ELR (cell line): ENCODE measurements at regions not wholly inside any gene's neighbourhood (a gene's known extent, or its start where the extent isn't known, plus 50 kb on each side); places are given as distances from the start of the nearest gene placed in this dataset.
A peak's percentile ranks its signal among the peaks of the same experiment; 100 is the strongest.
"Not testable (repeated sequence)": the region's sequence is repeated elsewhere in the genome, so short reads cannot be mapped to it uniquely, and the experiment has no call there.

Experiments
- DNase-seq: peaks from one replicate; pipeline ENCODE4 v3.0.0-alpha.2; 2015; ENCODE audit warnings: low read depth

DNA sequence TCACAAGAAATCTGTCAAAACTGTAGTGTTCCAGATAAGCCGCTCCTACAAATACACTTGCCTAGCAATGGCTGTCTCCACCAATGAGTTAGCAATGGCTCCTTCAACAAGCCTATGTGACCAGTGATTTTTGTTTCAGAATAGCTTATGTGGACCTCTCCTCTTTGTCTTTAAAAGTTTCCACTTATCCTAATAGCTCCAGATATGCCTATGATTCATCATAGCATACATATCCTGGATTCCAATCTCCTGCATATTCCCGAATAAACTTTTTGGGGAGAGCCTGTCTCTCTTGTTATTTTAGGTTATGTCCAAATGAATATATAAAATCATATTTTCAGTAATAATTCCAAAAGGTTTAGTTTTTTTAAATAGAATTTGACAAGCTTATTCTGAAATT is 510.6 kb downstream of the ARL4A start:
- peak; percentile 51 for DNase-seq

DNA sequence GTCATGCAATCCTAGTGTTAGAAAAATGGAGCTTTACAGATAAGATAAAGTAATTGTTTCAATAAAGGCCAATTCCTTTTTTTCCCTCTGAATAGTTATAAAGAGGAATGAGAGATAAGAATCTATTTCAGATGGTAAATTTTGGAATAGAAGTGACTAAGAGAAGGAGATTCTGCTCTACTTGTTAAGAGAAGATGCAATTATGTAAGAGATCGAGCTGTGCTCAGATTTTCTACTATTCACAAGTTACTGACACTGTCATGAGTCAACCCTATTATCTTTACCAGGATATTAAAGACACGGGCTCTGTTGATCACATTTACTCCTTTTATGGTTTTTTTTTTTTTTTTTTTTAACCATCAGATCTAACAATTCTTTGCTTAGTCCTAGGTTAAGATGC is 511.3 kb downstream of the ARL4A start:
- DNase-seq: peak; percentile 70

DNA sequence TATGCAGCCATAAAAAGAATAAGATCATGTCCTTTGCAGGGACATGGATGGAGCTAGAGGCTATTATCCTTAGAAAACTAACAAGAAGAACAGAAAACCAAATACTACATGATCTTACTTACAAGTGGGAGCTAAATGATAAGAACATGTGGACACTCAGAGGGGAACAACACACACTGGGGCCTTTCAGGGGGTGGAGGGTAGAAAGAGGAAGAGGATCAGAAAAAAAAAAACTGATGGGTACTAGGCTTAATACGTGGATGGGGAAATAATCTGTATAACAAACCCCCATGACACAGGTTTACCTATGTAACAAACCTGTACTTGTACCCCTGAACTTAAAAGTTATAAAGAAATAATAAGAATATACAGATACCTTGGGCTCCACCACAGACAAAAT is 514.2 kb downstream of the ARL4A start:
- DNase-seq: no peak

DNA sequence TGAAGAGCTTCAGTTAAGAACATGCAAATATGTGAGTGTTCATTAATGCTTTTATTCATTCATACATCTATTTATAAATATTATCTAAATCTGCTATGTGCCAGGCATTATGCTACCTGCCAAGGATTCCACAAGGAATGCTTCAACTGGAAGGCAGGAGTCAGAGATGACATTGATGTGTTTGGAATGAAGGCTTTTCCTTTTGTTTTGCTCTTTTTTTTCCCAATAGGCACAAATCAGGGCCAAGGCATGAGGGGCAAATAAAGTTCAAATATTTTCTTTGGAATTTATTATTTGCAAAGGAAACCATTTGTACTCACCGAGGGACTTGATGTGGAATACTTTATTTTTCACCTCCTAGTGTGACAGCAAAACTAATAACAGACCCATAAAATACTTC is 530.3 kb downstream of the ARL4A start:
- no peak for DNase-seq

DNA sequence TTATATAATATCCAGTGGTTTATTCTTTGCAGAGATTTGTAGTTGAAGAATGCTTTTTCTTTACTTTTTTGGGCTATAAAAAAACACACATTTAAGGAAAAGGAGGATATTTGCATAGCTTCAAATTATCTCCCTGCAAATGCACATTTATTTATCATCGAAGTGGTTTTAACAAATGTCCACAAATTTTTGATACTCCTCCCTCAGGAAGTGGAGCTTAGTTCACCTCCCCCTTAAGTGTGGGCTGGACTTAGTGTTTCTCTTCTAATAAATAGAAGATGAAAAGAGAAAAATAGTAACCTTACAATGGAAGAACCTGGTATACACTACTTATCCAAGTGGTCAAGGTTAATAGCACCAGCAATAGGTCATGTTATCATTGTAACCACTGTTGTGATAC is 537.6 kb downstream of the ARL4A start:
- no peak for DNase-seq

DNA sequence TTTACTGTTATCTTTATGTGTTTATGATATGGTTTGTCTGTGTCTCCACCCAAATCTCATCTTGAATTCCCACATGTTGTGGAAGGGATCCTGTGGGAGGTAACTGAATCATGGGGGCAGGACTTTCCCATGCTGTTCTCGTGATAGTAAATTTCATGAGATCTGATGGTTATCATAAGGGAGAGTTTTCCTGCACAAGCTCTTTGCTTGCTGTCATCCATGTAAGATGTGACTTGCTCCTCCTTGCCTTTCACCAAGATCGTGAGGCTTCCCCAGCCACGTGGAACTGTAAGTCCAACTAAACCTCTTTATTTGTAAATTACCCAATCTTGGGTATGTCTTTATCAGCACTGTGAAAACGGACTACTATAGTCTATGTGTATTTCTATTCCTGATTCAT is 539.0 kb downstream of the ARL4A start:
- no peak for DNase-seq

DNA sequence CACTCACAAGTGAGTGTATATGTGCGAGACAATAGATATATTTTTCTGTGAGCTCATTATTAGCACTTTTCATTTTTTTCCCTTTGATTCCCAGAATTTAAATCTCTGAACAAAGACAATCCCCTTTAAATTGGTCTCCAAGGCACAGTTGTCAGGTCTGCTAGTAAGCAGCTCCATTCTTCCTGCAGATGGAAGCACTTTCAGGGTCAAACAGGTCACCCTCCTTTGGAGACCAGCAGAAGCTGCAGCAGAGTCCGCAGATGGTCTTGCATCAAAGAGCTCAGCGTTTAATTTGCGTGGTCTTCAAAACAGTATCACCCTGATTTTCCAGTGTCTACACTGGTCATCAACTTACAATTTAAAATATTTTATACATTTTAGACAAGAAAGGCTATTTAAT is 543.8 kb downstream of the ARL4A start:
- DNase-seq: no peak

DNA sequence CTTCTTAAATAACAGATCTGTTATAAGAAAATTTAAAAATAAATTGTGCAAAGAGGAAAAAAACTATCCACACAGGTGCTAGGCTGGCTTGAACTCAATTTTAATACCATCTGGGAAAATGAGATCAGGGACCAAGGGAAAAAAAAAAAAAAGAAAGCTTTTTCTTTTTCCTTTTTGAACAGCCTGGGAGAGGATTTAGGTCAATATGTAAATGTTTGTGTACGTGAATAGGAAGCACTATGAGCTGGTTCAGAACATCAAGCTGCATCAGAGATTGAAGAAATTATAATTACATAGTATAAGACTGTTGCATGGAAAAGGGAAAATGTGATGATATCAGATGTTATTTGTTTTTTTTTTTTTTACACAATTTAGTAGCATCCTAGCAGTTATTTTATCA is 548.0 kb downstream of the ARL4A start:
- DNase-seq: no peak

DNA sequence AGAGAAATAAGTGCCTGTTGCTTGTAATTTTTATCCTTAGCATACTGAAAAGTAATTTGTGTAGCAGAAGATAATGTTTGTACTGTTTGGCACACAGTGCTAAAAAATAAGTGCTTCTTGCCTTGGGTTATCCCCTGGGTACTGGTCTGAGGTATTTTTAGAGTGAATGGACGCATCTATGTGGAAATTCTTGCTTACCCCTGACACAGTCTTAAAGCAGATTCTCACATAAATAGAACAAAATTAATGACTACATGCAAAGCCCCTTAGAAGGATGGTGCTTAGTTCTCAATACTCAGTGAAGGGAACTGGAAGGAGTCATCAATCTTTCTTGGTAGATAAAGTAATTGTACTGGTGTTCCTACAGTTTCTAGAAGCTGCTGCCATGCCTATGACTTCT is 548.6 kb downstream of the ARL4A start:
- DNase-seq: no peak

DNA sequence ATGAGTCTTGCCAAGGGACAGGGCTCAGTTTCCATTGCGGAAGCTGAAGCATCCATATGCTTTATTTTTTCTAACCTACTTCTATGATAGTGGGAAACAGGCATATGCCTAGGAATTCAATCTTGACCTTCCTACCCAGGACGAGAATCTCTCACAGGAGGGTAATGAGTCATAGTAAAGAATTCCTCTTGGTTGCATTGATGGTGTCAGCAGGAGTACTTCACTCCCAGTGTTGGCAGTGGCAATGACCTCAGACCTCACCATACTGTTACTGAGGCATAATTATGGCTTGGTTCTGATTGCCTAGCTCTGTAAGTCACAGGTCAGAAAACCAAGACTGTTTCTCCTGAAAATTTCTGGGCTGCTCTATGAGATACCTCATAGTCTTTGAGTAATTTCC is 552.9 kb downstream of the ARL4A start:
- DNase-seq: peak; percentile 88

DNA sequence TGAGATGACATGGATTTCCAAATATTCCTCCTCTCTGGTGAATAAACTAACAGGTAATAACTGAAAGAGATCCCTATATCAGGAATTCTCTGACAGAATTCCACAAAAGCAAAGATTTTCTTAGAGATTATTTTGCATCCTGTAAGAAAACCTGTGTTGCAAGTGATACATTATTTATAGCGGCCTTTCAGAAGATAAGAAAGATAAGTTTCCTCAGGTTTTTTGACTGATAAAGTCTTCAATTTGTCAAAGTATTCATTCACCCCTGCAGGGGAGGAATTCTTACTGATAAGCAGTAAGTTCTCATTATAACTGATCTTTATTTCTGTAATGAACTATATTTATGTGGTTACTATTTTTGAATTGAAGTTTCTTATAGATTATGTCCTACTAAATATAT is 554.0 kb downstream of the ARL4A start:
- DNase-seq: no peak

DNA sequence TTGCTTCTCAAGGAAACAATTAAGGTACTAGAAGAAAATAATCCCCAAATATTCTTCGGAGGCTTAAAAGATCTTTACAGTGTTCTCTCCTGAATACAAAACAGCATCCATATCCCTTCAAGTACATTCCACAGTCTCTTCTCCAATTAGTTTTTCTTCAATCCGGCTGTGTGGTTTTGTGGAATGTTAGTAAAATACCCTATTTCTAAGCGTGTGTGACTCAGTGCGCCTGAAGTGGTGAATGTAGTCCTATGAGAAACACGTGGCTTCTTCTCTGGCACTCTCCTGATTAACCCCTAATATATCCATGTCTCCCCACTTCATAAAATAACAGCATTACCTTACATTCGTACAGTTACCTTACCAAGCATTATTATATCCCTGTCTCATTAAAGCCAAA is 570.2 kb downstream of the ARL4A start:
- peak; percentile 68 for DNase-seq

DNA sequence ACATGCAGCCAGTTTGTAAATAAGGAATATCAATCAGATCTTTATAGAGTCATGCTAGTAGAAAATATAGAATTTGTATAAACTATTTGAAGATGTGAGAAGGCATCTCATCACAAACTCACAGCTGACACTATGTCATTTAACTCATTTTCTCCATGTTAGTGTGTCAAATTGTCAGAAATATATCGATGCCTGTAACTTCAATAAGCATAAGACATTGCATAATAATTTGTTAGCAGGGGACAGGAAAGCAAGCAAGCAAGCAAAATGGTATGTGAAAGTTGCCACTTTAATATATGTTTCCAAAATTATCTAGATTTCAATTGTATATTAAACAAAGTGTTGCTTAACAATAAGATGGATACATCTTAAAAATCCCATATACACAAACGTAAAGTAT is 571.0 kb downstream of the ARL4A start:
- no peak for DNase-seq

DNA sequence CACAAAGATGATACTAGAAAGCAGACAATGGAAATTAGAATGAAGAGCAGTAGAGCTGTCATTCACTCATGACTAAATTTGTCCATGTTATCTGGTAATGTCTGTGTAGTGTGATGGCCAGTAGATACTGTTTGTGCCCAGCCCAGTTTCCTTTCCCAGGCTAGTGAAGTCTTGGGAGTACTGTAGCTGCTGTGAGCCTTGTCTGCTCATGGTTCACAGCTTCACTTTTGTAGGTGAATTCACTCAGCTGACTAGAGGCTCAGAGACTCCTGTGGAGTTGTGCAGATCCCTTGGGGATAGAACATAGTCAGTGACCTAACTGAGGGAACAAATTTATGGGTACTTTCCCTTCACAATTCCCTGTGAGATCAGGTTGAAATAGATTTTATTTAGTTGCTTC is 572.5 kb downstream of the ARL4A start:
- DNase-seq: no peak

DNA sequence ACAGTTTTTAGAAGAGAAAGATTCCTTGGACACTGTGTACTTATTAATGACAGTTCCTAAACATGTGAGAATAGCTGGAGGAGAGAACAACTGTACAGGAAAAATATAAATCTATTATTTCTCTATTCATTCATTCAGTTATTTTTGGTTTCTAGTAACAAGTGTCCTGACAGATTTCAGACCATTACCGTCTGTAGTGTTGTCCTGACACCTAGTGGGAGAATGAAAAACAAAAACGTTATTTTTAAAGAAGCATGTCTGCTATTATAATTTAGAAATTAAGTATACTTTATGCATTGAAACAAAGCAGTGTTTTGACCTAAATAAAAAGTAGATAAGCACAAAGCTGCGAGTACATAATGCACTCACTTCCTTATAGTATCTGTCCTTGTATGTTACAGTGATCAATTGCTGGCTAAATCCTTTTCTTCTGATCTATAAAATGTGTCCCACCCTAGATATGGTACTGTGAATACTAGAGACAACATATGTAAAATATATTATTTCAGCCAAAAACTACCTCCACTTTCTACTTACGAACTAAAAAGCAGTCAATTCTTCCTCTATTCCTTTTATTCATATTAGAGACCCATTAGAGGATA is 575.6 kb downstream of the ARL4A start:
- peak; percentile 68 for DNase-seq

DNA sequence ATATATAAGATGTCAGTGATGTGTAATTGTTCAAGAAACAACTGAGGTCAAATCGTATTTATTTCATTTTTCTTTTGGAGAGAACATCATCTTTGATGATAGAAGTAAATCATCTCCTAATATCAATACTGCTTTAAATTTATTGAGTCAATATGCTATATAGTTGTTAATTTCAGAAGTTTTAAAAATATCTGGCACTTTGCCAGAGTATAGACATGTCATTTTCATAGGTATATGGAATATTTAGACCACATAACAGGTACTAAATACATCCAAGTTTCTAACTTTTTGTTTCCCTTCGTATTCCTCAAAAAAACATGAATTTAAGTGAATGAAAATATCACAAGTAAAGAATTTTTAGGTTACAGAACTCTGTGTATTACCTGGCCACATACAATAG is 577.8 kb downstream of the ARL4A start:
- DNase-seq: no peak

DNA sequence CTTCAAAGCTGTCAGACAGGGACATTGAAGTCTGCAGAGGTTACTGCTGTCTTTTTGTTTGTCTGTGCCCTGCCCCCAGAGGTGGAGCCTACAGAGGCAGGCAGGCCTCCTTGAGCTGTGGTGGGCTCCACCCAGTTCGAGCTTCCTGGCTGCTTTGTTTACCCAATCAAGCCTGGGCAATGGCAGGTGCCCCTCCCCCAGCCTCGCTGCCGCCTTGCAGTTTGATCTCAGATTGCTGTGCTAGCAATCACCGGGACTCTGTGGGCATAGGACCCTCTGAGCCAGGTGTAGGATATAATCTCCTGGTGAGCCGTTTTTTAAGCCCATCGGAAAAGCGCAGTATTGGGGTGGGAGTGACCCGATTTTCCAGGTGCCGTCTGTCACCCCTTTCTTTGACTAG is 586.8 kb downstream of the ARL4A start:
- not testable (repeated sequence) for DNase-seq

DNA sequence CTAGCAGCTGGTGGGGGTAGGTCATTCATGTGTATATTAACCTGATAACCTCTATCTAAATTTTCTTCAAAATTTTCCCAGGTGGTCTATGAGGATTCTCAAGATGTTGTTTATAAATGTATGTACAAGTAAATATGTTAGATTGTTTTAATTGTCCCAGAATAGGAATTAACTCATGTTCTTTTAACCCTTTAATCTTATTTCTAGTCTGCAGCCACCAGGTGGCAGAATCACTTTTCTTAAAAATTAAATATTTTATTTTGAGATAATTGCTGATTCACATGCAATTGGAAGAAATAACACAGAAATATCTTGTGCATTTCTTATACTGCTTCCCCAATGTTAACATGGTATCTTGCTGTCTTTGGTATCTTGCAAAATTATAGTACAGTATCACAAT is 589.5 kb downstream of the ARL4A start:
- DNase-seq: peak; percentile 43

DNA sequence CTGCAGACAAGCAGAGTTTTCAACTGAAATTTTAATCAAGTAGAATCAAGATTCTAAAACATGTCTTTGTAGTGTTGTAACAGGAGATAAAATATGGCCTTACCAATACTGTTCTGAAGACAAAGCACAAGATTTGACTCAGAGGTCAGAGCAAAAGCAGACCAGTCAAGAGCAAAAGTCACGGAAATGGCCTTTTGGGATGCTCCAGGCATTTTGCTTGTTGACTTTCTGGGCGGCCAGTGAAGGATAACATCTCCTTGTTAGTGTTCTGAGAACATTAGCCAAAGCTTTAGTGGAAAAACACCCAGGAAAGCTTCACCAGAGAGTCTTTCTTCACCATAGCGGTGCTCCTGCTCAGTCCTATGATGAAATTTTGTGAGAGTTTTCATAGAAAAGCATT is 590.6 kb downstream of the ARL4A start:
- no peak for DNase-seq

DNA sequence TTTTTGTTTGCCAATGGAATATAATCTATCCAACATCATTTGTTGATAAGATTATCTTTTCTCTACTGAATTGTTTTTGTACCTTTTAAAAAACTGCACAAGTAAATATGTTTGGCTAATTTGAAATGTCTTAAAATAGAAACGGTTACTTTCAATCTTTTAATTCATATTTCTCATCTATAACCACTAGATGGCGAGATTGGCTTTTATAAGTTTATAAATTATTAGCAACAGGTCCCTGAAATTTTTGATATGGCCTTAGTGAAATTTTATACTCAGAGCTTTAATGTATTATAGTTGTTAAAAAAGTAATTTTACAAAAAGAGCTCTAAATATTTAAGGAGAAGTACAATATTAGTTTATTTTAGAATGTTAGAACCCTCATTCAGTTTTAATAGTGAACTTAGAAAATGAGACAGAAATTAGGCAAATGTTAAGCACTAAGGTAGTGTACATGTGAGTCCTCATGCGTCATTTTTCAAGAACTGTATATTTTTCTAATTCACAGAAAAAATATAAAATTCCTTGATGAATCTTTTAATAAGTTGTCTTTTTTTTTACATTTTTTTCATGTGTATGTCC is 592.5 kb downstream of the ARL4A start:
- DNase-seq: peak; percentile 75

DNA sequence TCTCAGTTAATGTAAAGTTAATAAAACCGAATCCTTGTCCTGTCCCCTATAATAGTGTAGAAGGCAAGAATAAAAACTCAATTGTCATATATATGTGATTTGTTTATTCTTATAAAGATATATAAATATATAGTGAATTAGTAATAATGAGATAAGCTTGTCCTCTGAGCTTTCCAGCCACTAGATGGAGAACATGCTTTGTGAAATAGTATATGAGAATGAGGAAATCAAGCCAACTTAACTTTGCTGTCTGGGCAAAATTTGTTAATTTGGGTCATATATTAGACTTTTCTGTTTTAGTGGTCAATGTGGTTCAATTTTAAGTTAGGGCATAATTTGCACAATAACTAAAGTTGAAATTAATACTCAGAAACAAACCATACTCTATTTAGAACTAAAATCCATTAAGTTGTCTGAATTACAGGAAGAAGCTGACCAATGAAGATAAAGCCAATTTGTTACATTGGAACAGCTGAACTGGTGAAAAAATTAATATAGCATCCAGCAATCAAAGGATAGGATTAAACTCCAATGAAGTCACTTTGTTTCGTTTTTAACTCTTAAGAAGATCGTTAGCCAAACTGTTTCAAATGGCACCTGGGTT is 595.0 kb downstream of the ARL4A start:
- DNase-seq: peak; percentile 72

DNA sequence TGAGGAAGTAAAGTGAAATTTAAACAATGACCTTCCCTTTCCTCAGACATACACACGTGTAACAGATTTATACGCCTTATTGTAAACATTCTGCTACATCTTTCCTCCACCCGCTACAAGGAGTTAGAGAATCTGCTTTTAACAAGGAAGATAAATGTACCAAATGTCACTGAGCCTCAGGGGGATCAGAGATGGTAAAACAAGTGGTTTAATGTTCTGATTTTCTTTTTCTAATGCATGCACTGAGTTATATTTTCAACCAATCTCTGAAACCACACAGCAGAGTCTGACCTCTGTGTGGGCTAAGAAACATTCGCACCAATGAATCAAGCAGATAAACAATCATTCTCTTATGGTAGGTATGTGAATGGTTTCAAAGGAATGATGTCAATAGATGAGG is 599.5 kb downstream of the ARL4A start:
- DNase-seq: no peak

DNA sequence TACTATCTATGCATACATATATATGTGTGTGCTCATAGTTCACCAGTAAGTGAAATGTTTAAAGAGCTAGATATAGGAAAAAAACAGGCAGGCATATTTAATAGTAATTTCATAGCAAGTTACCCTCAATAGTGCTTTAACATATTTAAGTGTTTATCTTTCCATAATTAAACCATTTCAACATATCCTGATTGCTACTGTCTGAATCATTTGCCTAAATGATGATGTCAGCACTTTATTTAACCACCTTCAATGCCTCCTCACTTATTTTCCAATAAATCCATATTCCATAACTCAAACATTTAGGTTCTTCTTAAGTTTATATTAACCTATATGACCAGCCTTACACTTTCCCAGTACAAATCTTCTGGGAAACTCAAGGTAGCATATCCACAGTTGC is 601.1 kb downstream of the ARL4A start:
- DNase-seq: no peak

DNA sequence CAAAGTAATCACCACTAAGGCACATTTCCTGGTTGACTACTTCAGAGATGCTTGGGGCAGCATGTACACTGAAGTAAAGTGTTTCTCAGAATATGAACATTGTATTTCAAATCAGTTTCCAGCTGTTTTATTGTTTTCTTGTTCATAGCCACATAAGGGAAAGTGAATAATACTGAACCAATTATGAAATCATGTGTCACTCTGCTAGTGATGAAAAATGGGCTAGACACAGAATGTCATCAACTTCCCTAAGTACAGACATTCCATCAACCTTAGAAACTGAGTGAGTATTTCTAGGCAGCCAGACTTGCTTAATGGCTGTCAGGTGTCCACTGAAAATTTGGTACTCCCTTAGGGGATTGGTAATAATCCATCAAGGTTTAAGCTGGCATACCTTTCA is 603.5 kb downstream of the ARL4A start:
- peak; percentile 20 for DNase-seq
